ENCODE measurements at regions not wholly inside any gene's neighbourhood (a gene's known extent, or its start where the extent isn't known, plus 50 kb on each side); places are given as distances from the start of the nearest gene placed in this dataset.
A peak's percentile ranks its signal among the peaks of the same experiment; 100 is the strongest.

- no peak overlapping the region for H3K4me3 ChIP-seq (ENCODE audit: low read depth in 1 of 5, low read length in 5 of 5)
- no peaks in the 10 kb centered on the region for H3K4me1 ChIP-seq (ENCODE audit: control insufficient read depth in 5 of 5, insufficient read depth in 5 of 5, low read length in 5 of 5)
- H3K9ac ChIP-seq (ENCODE audit: low read length in 5 of 5): no peak overlapping the region
- no peaks in the 10 kb centered on the region for H3K9me3 ChIP-seq (ENCODE audit: control insufficient read depth in 5 of 5, low read length in 5 of 5)
- H3K27ac ChIP-seq (ENCODE audit: low read depth, low read length): no peak overlapping the region
- peaks cover 0 to 5% (median 0%) of the 10 kb centered on the region in 5 donors for H3K27me3 ChIP-seq (ENCODE audit: control insufficient read depth in 5 of 5, insufficient read depth in 4 of 5, low read length in 5 of 5)
- H3K36me3 ChIP-seq (ENCODE audit: control insufficient read depth in 5 of 5, insufficient read depth in 5 of 5, low read length in 5 of 5): no peaks in the 10 kb centered on the region
Measured at GRCh38 chr2:19491796-19492195, 133.4 kb upstream of the OSR1 start.

- H3K27ac ChIP-seq (ENCODE audit: low read depth, low read length): no peak overlapping the region
- no peaks in the 10 kb centered on the region for H3K4me1 ChIP-seq (ENCODE audit: control insufficient read depth in 5 of 5, insufficient read depth in 5 of 5, low read length in 5 of 5)
- no peak overlapping the region for H3K4me3 ChIP-seq (ENCODE audit: low read depth in 1 of 5, low read length in 5 of 5)
- no peaks in the 10 kb centered on the region for H3K9me3 ChIP-seq (ENCODE audit: control insufficient read depth in 5 of 5, low read length in 5 of 5)
- H3K36me3 ChIP-seq (ENCODE audit: control insufficient read depth in 5 of 5, insufficient read depth in 5 of 5, low read length in 5 of 5): no peaks in the 10 kb centered on the region
- peaks cover 0 to 5% (median 0%) of the 10 kb centered on the region in 5 donors for H3K27me3 ChIP-seq (ENCODE audit: control insufficient read depth in 5 of 5, insufficient read depth in 4 of 5, low read length in 5 of 5)
- no peak overlapping the region for H3K9ac ChIP-seq (ENCODE audit: low read length in 5 of 5)
Measured at GRCh38 chr2:19490846-19491435, 132.5 kb upstream of the OSR1 start.

DNA sequence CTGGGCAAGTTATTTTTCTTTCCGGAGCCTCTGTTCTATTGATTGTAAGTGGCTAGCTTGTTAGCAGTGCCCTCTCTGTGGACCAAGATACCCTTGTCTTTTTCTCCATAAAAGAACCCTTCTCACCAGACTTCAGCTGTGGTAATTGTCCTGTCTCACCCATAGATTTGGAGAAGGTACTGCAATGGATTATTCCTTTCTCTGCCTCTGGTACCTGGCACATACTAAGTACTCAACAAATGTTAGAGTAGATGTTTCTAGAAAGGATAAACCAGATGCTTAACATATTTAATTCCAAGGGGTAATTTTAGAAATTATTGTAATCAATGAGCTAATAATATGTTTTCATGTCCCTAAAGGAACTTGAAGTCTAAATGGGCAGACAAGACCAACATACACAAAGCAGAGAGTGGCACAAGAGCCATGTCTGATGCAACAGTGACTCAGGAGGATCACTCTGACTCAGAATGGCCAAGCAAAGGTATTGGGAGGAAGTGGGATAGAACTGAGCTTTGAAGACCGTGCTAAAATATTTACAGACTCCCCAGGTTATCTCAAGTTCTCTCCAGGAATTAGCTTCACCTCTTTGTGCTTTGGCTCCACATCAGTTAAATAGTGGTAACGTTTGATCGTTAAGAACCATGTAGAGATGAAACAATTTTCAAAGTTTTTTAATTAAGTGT, 129.7 kb upstream of the OSR1 start:
- H3K36me3 ChIP-seq (ENCODE audit: control insufficient read depth in 5 of 5, insufficient read depth in 5 of 5, low read length in 5 of 5): no peaks in the 10 kb centered on the region
- no peaks in the 10 kb centered on the region for H3K4me1 ChIP-seq (ENCODE audit: control insufficient read depth in 5 of 5, insufficient read depth in 5 of 5, low read length in 5 of 5)
- H3K27ac ChIP-seq (ENCODE audit: low read depth, low read length): no peak overlapping the region
- no peaks in the 10 kb centered on the region for H3K9me3 ChIP-seq (ENCODE audit: control insufficient read depth in 5 of 5, low read length in 5 of 5)
- H3K4me3 ChIP-seq (ENCODE audit: low read depth in 1 of 5, low read length in 5 of 5): no peak overlapping the region
- H3K9ac ChIP-seq (ENCODE audit: low read length in 5 of 5): no peak overlapping the region
- peaks cover 0 to 5% (median 0%) of the 10 kb centered on the region in 5 donors for H3K27me3 ChIP-seq (ENCODE audit: control insufficient read depth in 5 of 5, insufficient read depth in 4 of 5, low read length in 5 of 5)

GRCh38 chr2:19484736-19485135, 126.3 kb upstream of the OSR1 start:
- Histone ChIP-seq H3K4me3 (ENCODE audit: low read depth in 1 of 5, low read length in 5 of 5) (no peak overlapping the region), H3K27ac (ENCODE audit: low read depth, low read length) (no peak overlapping the region), H3K9ac (ENCODE audit: low read length in 5 of 5) (no peak overlapping the region), H3K9me3 (ENCODE audit: control insufficient read depth in 5 of 5, low read length in 5 of 5) (no peaks in the 10 kb centered on the region), H3K27me3 (ENCODE audit: control insufficient read depth in 5 of 5, insufficient read depth in 4 of 5, low read length in 5 of 5) (no peaks in the 10 kb centered on the region), H3K4me1 (ENCODE audit: control insufficient read depth in 5 of 5, insufficient read depth in 5 of 5, low read length in 5 of 5) (no peaks in the 10 kb centered on the region), H3K36me3 (ENCODE audit: control insufficient read depth in 5 of 5, insufficient read depth in 5 of 5, low read length in 5 of 5) (no peaks in the 10 kb centered on the region)

DNA sequence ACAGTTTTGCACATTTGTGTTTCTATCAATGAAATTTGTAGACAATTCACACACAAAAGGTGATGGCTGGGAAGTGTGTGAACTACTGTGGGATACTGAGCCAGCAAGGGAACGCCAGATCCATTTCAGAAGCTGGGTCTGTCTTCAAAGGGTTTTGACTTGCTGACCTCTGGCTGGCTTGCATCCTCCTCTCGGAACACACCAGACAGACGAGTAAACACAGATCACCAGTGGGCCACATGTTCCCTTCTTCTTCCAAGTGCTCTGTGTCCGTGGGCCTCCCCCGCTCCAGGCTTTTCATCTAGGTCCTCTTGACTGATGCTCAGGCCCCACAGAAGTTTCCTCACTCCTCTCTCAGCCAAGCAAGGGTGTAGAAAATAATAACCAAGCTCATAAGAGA, 122.2 kb upstream of the OSR1 start:
- no peak overlapping the region for H3K27ac ChIP-seq (ENCODE audit: low read depth, low read length)
- H3K27me3 ChIP-seq (ENCODE audit: control insufficient read depth in 5 of 5, insufficient read depth in 4 of 5, low read length in 5 of 5): no peaks in the 10 kb centered on the region
- H3K4me3 ChIP-seq (ENCODE audit: low read depth in 1 of 5, low read length in 5 of 5): no peak overlapping the region
- H3K36me3 ChIP-seq (ENCODE audit: control insufficient read depth in 5 of 5, insufficient read depth in 5 of 5, low read length in 5 of 5): no peaks in the 10 kb centered on the region
- H3K9me3 ChIP-seq (ENCODE audit: control insufficient read depth in 5 of 5, low read length in 5 of 5): no peaks in the 10 kb centered on the region
- H3K9ac ChIP-seq (ENCODE audit: low read length in 5 of 5): no peak overlapping the region
- H3K4me1 ChIP-seq (ENCODE audit: control insufficient read depth in 5 of 5, insufficient read depth in 5 of 5, low read length in 5 of 5): no peaks in the 10 kb centered on the region

GRCh38 chr2:19479666-19480065, 121.2 kb upstream of the OSR1 start:
- H3K9me3 ChIP-seq (ENCODE audit: control insufficient read depth in 5 of 5, low read length in 5 of 5): no peaks in the 10 kb centered on the region
- no peak overlapping the region for H3K4me3 ChIP-seq (ENCODE audit: low read depth in 1 of 5, low read length in 5 of 5)
- no peaks in the 10 kb centered on the region for H3K36me3 ChIP-seq (ENCODE audit: control insufficient read depth in 5 of 5, insufficient read depth in 5 of 5, low read length in 5 of 5)
- no peaks in the 10 kb centered on the region for H3K4me1 ChIP-seq (ENCODE audit: control insufficient read depth in 5 of 5, insufficient read depth in 5 of 5, low read length in 5 of 5)
- H3K27me3 ChIP-seq (ENCODE audit: control insufficient read depth in 5 of 5, insufficient read depth in 4 of 5, low read length in 5 of 5): no peaks in the 10 kb centered on the region
- no peak overlapping the region for H3K9ac ChIP-seq (ENCODE audit: low read length in 5 of 5)
- H3K27ac ChIP-seq (ENCODE audit: low read depth, low read length): no peak overlapping the region

DNA sequence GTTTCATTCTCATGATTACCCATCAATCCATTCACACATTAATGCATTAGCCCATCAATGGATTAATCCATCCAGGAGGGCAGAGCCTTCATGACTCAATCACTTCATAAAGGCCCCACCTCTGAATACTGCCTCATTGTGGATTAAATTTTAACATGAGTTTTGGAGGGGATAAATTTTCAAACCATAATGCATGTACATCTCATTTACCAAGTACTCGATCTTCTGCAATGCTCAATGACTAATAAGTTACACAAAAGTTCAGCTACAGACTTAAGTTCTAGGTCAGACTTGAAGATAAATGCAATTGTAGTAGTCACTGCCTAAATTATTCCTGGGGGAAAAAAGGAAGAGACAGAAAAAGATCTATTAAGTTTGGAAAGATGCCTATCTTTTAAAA, 120.0 kb upstream of the OSR1 start:
- no peak overlapping the region for H3K27ac ChIP-seq (ENCODE audit: low read depth, low read length)
- H3K9ac ChIP-seq (ENCODE audit: low read length in 5 of 5): no peak overlapping the region
- no peak overlapping the region for H3K4me3 ChIP-seq (ENCODE audit: low read depth in 1 of 5, low read length in 5 of 5)
- H3K27me3 ChIP-seq (ENCODE audit: control insufficient read depth in 5 of 5, insufficient read depth in 4 of 5, low read length in 5 of 5): no peaks in the 10 kb centered on the region
- peaks cover 0 to 10% (median 8%) of the 10 kb centered on the region in 5 donors for H3K4me1 ChIP-seq (ENCODE audit: control insufficient read depth in 5 of 5, insufficient read depth in 5 of 5, low read length in 5 of 5)
- no peaks in the 10 kb centered on the region for H3K9me3 ChIP-seq (ENCODE audit: control insufficient read depth in 5 of 5, low read length in 5 of 5)
- no peaks in the 10 kb centered on the region for H3K36me3 ChIP-seq (ENCODE audit: control insufficient read depth in 5 of 5, insufficient read depth in 5 of 5, low read length in 5 of 5)

DNA sequence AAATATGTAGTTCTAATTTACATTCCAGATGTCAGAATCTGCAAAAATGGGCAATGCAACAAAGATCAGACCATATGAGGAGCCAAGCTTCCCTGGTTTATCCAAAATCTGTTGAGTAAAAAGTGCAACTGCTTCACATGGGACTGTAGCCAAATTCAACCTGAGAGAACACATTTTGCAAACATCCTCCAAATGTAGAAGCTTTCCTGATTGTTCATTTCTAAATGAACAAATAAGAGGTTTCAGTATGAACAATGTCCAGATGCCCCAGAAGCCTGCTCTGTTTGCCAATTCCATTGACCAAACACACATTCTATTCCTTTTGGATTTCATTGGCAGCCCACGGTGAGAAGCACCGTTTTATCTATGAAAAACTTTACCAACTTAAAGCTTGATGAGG, 117.9 kb upstream of the OSR1 start:
- H3K4me1 ChIP-seq (ENCODE audit: control insufficient read depth in 5 of 5, insufficient read depth in 5 of 5, low read length in 5 of 5): peaks cover 0 to 10% (median 8%) of the 10 kb centered on the region in 5 donors
- H3K36me3 ChIP-seq (ENCODE audit: control insufficient read depth in 5 of 5, insufficient read depth in 5 of 5, low read length in 5 of 5): no peaks in the 10 kb centered on the region
- H3K4me3 ChIP-seq (ENCODE audit: low read depth in 1 of 5, low read length in 5 of 5): no peak overlapping the region
- H3K9ac ChIP-seq (ENCODE audit: low read length in 5 of 5): no peak overlapping the region
- H3K27me3 ChIP-seq (ENCODE audit: control insufficient read depth in 5 of 5, insufficient read depth in 4 of 5, low read length in 5 of 5): no peaks in the 10 kb centered on the region
- H3K9me3 ChIP-seq (ENCODE audit: control insufficient read depth in 5 of 5, low read length in 5 of 5): no peaks in the 10 kb centered on the region
- H3K27ac ChIP-seq (ENCODE audit: low read depth, low read length): no peak overlapping the region

- Histone ChIP-seq H3K27ac (ENCODE audit: low read depth, low read length) (no peak overlapping the region), H3K36me3 (ENCODE audit: control insufficient read depth in 5 of 5, insufficient read depth in 5 of 5, low read length in 5 of 5) (no peaks in the 10 kb centered on the region), H3K4me1 (ENCODE audit: control insufficient read depth in 5 of 5, insufficient read depth in 5 of 5, low read length in 5 of 5) (peaks cover 0 to 10% (median 8%) of the 10 kb centered on the region in 5 donors), H3K9ac (ENCODE audit: low read length in 5 of 5) (no peak overlapping the region), H3K4me3 (ENCODE audit: low read depth in 1 of 5, low read length in 5 of 5) (peak overlapping the region in 3 of 5 donors; percentile 1 to 62 (median 38)), H3K9me3 (ENCODE audit: control insufficient read depth in 5 of 5, low read length in 5 of 5) (no peaks in the 10 kb centered on the region), H3K27me3 (ENCODE audit: control insufficient read depth in 5 of 5, insufficient read depth in 4 of 5, low read length in 5 of 5) (no peaks in the 10 kb centered on the region)
Measured at GRCh38 chr2:19474128-19474527, 115.7 kb upstream of the OSR1 start.

- Histone ChIP-seq H3K9me3 (ENCODE audit: control insufficient read depth in 5 of 5, low read length in 5 of 5) (no peaks in the 10 kb centered on the region), H3K36me3 (ENCODE audit: control insufficient read depth in 5 of 5, insufficient read depth in 5 of 5, low read length in 5 of 5) (no peaks in the 10 kb centered on the region), H3K4me1 (ENCODE audit: control insufficient read depth in 5 of 5, insufficient read depth in 5 of 5, low read length in 5 of 5) (peaks cover 0 to 10% (median 8%) of the 10 kb centered on the region in 5 donors), H3K4me3 (ENCODE audit: low read depth in 1 of 5, low read length in 5 of 5) (no peak overlapping the region), H3K9ac (ENCODE audit: low read length in 5 of 5) (no peak overlapping the region), H3K27ac (ENCODE audit: low read depth, low read length) (no peak overlapping the region), H3K27me3 (ENCODE audit: control insufficient read depth in 5 of 5, insufficient read depth in 4 of 5, low read length in 5 of 5) (no peaks in the 10 kb centered on the region)
Measured at GRCh38 chr2:19473350-19473749, 114.9 kb upstream of the OSR1 start.
